SU-DHL-6 (cell line): ENCODE measurements at regions not wholly inside any gene's neighbourhood (a gene's known extent, or its start where the extent isn't known, plus 50 kb on each side); places are given as distances from the start of the nearest gene placed in this dataset.

Experiments
- H2AFZ ChIP-seq: fragments of 200-600 bp; sonication (generic); 2 replicates; pipeline ENCODE4 v1.6.1; 2014; ENCODE audit warnings: low read depth, mild to moderate bottlenecking, moderate library complexity, mixed read lengths, antibody characterized with exemption, low read length; ENCODE audit not compliant: severe bottlenecking
- H3F3A ChIP-seq: fragments of 200-600 bp; shearing (Covaris generic); 2 replicates; pipeline ENCODE4 v1.6.0; 2016; ENCODE audit warnings: antibody characterized with exemption, mild to moderate bottlenecking; ENCODE audit not compliant: insufficient read depth
- H3K27ac ChIP-seq: fragments of 200-600 bp; sonication (generic); 2 replicates; pipeline ENCODE4 v1.5.1; 2016; ENCODE audit warnings: low read depth, mild to moderate bottlenecking, low read length, moderate library complexity, mixed read lengths
- H3K27me3 ChIP-seq: fragments of 200-600 bp; sonication (generic), shearing (Covaris generic); 2 replicates; pipeline ENCODE4 v1.6.0; 2014; ENCODE audit warnings: mild to moderate bottlenecking, low read length
- H3K36me3 ChIP-seq: fragments of 200-600 bp; sonication (generic); 2 replicates; pipeline ENCODE4 v1.6.1; 2014; ENCODE audit warnings: mild to moderate bottlenecking, low read length, mixed read lengths
- H3K4me2 ChIP-seq: fragments of 300-600, 200-600 bp; shearing (Covaris generic), sonication (generic); 2 replicates; pipeline ENCODE4 v1.6.0; 2014; ENCODE audit warnings: low read length, low read depth, mild to moderate bottlenecking; ENCODE audit not compliant: poor library complexity, severe bottlenecking
- H3K4me3 ChIP-seq: fragments of 200-600 bp; sonication (generic); 2 replicates; pipeline ENCODE4 v1.5.1; 2014; ENCODE audit warnings: antibody characterized with exemption, low read length, mild to moderate bottlenecking, mixed read lengths; ENCODE audit not compliant: insufficient read depth, poor library complexity, severe bottlenecking
- H3K79me2 ChIP-seq: fragments of 200-600 bp; sonication (generic); 2 replicates; pipeline ENCODE4 v1.6.1; 2014; ENCODE audit warnings: mild to moderate bottlenecking, low read length, moderate library complexity; ENCODE audit not compliant: insufficient read depth
- H3K9ac ChIP-seq: fragments of 200-600 bp; sonication (generic); 2 replicates; pipeline ENCODE4 v1.7.0; 2014; ENCODE audit warnings: mild to moderate bottlenecking, low read length
- H3K9me2 ChIP-seq: fragments of 200-600 bp; sonication (generic); replicated peaks from 2 replicates; pipeline ENCODE4 v1.6.1; 2014; ENCODE audit warnings: low read length; ENCODE audit not compliant: insufficient read depth
- H3K9me3 ChIP-seq: fragments of 200-600 bp; sonication (generic); 2 replicates; pipeline ENCODE4 v1.6.1; 2014; ENCODE audit warnings: low read length, mixed read lengths; ENCODE audit not compliant: insufficient read depth
- H4K20me1 ChIP-seq: fragments of 200-600 bp; sonication (generic); 2 replicates; pipeline ENCODE4 v1.6.1; 2014; ENCODE audit warnings: low read depth, mild to moderate bottlenecking, antibody characterized with exemption, low read length, moderate library complexity, mixed read lengths
- EZH2phosphoT487 ChIP-seq: fragments of 200-600 bp; sonication (generic), shearing (Covaris generic); conservative IDR thresholded peaks from 2 replicates; pipeline ENCODE4 v1.6.1; 2018; ENCODE audit warnings: mild to moderate bottlenecking, antibody characterized with exemption, low read length, moderate library complexity, mixed read lengths
- TF ChIP-seq, protein P1 (sequence below): fragments of 200-600 bp; sonication (generic); IDR thresholded peaks from one replicate; pipeline ENCODE4 v1.5.1; 2017; ENCODE audit warnings: antibody characterized with exemption, mild to moderate bottlenecking, low read length, moderate library complexity; ENCODE audit not compliant: insufficient read depth, poor library complexity, severe bottlenecking

GRCh38 chr4:53902786-53903185 is 161.6 kb downstream of the CHIC2 start:
- no peak overlapping the region for H3K27ac ChIP-seq
- H3K4me3 ChIP-seq: no peak overlapping the region
- no peaks in the 10 kb centered on the region for H4K20me1 ChIP-seq
- no peak overlapping the region for H3K4me2 ChIP-seq
- no peaks in the 10 kb centered on the region for H3F3A ChIP-seq
- H3K36me3 ChIP-seq: no peaks in the 10 kb centered on the region
- no peak for TF ChIP-seq EZH2phosphoT487
- TF ChIP-seq, protein P1, sequence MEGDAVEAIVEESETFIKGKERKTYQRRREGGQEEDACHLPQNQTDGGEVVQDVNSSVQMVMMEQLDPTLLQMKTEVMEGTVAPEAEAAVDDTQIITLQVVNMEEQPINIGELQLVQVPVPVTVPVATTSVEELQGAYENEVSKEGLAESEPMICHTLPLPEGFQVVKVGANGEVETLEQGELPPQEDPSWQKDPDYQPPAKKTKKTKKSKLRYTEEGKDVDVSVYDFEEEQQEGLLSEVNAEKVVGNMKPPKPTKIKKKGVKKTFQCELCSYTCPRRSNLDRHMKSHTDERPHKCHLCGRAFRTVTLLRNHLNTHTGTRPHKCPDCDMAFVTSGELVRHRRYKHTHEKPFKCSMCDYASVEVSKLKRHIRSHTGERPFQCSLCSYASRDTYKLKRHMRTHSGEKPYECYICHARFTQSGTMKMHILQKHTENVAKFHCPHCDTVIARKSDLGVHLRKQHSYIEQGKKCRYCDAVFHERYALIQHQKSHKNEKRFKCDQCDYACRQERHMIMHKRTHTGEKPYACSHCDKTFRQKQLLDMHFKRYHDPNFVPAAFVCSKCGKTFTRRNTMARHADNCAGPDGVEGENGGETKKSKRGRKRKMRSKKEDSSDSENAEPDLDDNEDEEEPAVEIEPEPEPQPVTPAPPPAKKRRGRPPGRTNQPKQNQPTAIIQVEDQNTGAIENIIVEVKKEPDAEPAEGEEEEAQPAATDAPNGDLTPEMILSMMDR: no peak
- no peaks in the 10 kb centered on the region for H3K27me3 ChIP-seq
- H3K9ac ChIP-seq: no peak overlapping the region
- no peaks in the 10 kb centered on the region for H3K9me3 ChIP-seq
- no peaks in the 10 kb centered on the region for H3K9me2 ChIP-seq
- no peak overlapping the region for H2AFZ ChIP-seq
- H3K79me2 ChIP-seq: no peaks in the 10 kb centered on the region

GRCh38 chr4:53900271-53900649 is 164.1 kb downstream of the CHIC2 start:
- no peaks in the 10 kb centered on the region for H3K79me2 ChIP-seq
- H3K27me3 ChIP-seq: no peaks in the 10 kb centered on the region
- no peak overlapping the region for H3K9ac ChIP-seq
- no peak for TF ChIP-seq EZH2phosphoT487
- TF ChIP-seq, protein P1: no peak
- no peak overlapping the region for H3K27ac ChIP-seq
- H3F3A ChIP-seq: no peaks in the 10 kb centered on the region
- H3K9me2 ChIP-seq: no peaks in the 10 kb centered on the region
- H4K20me1 ChIP-seq: no peaks in the 10 kb centered on the region
- no peak overlapping the region for H2AFZ ChIP-seq
- no peaks in the 10 kb centered on the region for H3K36me3 ChIP-seq
- no peak overlapping the region for H3K4me2 ChIP-seq
- H3K9me3 ChIP-seq: no peaks in the 10 kb centered on the region
- H3K4me3 ChIP-seq: no peak overlapping the region

DNA sequence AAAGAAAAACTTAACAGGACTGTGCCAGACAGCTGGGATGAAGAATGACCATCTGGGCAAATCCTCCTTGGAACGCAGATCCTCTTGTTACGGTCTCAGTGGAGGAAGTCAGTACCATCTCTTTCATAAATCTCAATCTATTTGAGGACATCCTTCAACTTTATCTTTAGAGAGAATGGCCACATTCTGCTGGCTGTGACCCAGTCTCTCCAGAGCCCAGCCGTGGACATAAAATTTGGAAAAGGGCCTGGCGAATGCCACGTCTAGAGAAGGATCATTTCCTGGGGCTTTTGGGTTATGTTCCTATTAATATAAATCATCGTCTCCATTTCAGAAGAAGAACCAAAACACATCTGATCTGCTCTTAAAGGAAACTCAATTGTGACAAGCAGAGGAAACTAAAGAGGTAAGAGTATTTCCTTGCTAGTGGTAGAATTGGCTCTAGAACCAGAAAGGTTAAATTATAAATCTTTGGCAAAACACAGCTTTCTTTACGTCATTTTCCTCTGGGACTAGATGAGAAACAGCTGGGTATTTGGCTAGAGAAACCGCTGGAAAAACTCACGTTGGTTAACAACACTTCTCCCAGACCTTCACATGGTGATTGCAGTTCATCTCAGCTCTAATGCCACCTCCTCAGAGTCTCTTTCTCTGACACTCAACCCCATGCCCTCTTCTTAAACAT is 164.7 kb downstream of the CHIC2 start:
- Histone ChIP-seq H3F3A (no peaks in the 10 kb centered on the region), H3K9ac (no peak overlapping the region), H3K27me3 (no peaks in the 10 kb centered on the region), H3K4me3 (no peak overlapping the region), H3K9me3 (no peaks in the 10 kb centered on the region), H3K4me2 (no peak overlapping the region), H3K27ac (no peak overlapping the region), H3K36me3 (no peaks in the 10 kb centered on the region), H4K20me1 (no peaks in the 10 kb centered on the region), H2AFZ (no peak overlapping the region), H3K79me2 (no peaks in the 10 kb centered on the region), H3K9me2 (no peaks in the 10 kb centered on the region)
- TF ChIP-seq, protein P1: no peak
- TF ChIP-seq EZH2phosphoT487: no peak
